ENCODE measurements at regions not wholly inside any gene's neighbourhood (a gene's known extent, or its start where the extent isn't known, plus 50 kb on each side); places are given as distances from the start of the nearest gene placed in this dataset.

DNA sequence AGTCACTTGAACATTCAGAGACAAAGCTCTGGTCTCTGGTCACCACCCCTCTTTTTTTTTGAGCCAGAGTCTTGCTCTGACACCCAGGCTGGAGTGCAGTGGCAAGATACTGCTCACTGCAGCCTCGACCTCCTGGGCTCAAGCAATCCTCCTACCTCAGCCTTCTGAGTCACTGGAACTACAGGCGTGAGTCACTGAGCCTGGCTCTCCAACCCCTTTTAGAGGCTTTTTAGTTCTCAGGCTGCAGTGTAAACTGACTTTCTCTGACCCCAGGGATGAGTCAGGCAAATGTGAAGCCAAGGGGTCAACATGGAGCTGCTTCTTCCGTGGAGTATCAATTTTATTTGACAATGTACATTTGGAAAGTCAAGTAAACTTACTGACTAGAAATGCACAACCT, 229.2 kb downstream of the PTTG2 start:
- no peak for DNase-seq

DNA sequence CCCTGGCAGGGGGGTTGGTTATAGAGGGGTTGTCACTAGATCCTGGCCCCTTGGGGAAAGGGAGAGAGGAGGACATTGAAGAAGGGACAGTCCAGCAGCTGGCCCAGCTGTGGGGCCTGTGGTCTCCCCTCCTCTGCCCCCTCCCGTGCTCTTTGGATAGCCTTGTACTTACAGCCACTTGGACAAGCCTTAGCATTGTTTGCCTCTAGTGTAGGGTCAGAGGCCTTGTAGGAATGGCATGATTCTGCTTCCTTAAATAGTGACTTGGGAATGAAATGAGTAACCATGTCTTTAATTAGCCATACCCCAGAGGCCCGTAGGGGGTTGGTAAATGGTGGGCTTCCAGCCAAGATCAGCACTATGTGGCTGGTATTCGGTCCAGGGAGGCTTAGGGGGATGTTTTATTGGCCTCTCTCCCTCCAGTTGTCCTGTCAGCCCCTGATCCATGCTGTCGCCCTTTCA, 230.6 kb downstream of the PTTG2 start:
- no peak for DNase-seq

DNA sequence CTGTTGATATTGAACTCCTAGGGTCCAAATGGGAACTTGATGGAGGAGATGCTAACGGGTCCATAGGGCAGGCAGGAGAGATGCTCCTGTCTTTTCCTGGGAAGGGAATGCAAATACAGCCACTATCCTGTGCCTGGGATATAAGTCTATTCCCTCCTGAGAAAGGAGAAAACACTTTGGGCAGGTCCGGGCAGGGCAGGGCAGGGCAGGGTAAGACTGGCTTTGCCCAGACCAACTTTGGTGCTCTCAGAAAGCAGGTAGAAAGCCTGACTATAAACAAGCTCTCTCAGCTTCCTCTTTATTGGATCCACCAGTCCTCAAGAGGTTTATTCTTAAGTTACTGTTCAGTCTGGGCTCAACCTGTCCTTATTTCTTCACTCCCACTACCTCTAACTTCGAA, 232.3 kb downstream of the PTTG2 start:
- no peak for DNase-seq

DNA sequence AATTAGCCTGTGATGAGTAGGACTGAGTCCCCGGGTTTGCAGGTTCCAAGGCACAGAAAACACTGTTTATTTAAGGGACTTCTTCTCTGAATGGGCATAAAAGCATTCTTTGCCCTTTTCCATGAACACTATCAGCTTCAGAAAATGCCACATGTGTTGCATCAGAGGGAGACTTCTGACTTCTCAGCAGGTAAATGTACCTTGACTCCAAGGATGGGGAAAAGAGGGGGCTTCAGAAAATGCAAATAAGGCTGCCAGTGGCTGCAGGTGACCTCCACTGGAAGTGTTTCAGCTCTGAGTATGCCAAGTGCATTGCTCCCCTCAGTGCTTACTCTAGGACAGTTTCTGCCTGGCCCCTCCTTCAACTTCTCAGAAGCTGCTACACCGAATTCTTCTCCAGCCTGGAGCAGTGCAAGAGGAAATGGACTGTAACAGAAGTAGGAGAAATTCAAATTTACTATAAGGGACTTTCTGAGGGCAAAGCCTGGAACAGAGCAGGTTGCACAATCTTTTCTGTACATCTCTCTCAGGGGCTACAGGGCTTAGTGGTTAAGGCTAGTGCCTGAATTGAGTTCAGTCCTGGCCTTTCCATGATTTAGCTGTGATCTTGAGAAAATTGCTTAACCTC, 233.2 kb downstream of the PTTG2 start:
- DNase-seq = no peak

GRCh38 chr4:38194047-38194602, 233.9 kb downstream of the PTTG2 start:
- no peak for DNase-seq

DNA sequence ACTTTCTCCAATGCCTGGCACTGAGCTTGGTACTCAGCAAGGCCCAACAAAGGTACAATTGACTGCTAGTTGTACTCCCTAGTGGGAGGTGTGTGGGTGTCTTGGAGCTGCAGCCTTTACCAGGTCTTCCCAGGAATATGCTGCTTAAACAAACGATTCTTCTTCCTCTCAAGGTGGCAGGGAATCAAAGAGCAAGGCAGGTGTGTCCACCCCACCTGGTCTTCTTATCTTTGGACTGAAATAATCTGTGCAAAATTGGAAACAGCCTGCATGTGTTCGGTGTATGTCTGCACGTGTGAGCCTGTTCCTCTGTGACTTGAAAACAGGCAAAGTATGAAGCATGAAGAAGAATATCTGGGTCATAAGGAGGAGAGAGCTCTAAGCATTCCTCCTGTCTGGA, 235.3 kb downstream of the PTTG2 start:
- no peak for DNase-seq

- DNase-seq = no peak
These were observed 235.7 kb downstream of the PTTG2 start for GRCh38 chr4:38195911-38196310.

- no peak for DNase-seq
These were observed 242.0 kb downstream of the PTTG2 start for GRCh38 chr4:38202242-38202641.

DNA sequence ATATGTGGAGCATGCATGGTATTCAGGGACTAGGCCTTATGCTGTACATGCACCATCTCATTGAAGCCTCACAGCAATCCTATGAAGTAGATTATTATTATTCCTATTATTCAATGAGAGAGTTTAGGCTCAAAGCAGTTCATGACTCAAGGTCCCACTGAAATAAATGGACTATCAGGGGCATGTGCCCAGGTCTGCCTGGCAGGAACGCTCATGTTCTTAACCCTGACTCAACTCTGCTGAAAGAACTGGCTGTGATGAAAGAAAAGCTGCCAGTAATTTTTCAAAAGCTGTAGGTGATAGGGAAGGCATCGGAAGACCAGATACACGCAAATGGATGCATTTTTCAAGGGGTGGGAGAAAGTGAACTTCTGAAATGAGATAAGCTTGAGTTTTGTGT, 243.4 kb downstream of the PTTG2 start:
- DNase-seq = no peak

DNA sequence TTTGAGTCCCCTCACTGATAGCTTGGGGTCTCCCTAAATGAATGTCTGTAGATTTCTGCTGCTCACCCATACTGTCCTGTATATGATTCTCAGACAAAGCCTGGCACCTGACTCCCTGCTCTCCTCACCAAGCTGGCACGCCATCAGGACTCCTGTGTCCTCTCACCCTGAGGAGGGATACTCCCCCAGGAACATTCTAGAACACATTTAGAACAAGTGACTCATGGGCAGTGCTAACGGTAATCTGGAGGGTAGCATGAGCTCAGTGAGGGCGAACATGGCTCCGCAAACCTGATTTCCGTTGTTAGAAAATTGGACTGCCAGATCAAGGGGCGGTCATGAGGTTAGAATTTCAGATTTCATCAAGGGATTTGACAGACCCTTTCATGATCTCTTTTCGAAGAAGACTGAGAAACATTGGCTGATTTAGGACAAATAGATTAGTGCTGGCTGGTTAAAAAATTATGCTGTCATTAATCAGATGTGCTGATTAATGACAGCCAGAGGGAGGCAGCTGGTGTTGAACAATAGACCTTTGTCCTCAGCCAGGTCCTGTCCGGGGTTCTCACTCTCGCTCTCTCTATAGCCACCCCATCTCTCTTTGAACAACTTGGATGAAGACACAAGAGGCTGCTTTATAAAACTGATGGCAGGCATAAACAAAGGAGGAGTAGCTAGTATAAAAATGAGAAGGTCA, 244.3 kb downstream of the PTTG2 start:
- DNase-seq = no peak

DNA sequence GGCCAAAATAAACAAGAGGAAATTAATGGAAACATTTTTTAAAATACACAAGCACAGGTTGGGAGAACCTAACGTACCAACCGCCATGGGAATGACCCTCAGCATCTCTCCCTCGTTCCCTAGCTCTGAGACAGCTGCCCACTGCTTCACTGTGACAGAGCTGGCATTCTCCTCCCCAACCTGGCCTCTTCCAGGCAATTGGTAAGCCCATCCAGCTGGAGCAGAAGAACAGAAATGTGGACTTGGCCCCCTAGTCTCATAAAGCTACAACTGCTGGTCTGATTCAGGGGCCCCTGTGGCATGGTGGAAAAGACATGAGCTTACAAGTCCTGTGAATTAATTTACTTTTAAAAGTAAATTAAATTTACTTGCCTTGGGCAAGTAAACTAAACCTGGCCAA, 245.1 kb downstream of the PTTG2 start:
- no peak for DNase-seq

GRCh38 chr4:38207110-38207457, 246.9 kb downstream of the PTTG2 start:
- DNase-seq = no peak

DNA sequence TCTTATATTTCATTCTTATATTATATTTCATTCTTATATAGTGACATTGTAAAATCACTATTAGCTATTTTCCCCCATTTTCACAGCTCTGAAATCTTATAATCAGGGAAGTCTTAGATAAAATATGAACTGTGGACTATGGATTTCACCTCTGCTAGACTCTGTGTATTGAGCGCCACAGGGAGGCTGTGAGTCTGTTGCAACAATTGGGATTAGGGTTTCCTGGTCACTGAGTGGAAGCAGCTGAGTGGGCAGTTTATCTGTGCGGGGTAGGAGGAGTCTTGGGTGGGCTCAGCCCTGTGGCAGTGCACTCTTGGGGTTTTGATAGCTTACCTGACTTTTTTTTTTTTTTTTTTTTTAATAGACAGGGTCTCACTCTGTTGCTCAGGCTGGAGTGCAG, 249.5 kb downstream of the PTTG2 start:
- DNase-seq = no peak

- no peak for DNase-seq
These were observed 250.4 kb downstream of the PTTG2 start for GRCh38 chr4:38210396-38211114.

- DNase-seq = no peak
These were observed 251.7 kb downstream of the PTTG2 start for GRCh38 chr4:38211885-38212284.

- DNase-seq = no peak
These were observed 253.0 kb downstream of the PTTG2 start for GRCh38 chr4:38213083-38213805.

GRCh38 chr4:38222892-38223291, 262.7 kb downstream of the PTTG2 start:
- DNase-seq = no peak

DNA sequence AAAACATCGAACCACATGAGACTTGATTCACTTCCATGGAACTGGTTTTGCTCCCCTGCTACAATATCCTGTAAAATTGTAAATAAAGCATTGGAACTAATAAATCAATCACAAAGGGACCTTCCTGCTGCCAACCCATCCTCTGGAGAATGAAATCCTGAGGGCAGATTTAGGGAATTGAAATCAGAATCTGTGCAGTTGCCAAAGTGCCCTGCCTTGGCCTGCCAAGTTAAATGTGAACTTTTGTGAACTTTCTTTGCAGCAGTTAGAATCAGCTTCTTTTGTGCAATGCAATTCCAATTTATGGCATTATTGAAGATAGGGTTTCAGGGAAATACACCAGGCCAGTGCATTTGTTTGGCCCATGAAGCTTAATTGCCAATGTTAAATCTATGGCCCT, 263.1 kb downstream of the PTTG2 start:
- no peak for DNase-seq

- DNase-seq = no peak
These were observed 263.6 kb downstream of the PTTG2 start for GRCh38 chr4:38223782-38224236.

DNA sequence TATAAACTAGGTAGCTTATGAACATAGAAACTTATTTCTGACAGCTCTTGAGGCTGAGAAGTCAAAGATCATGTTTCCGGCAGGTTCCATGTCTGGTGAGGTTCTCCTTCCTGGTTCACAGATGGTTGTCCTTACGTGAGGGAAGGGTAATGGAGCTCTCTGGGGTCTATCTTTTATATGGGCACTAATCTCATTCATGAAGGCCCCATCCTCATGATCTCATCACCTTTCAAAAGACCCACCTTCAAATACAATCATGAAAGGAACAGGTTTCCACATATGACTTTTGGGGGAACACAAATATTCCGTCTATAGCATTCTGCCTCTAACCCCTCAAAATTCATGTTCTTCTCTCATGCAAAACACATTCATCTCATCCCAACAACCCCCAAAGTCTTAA, 264.7 kb downstream of the PTTG2 start:
- no peak for DNase-seq

DNA sequence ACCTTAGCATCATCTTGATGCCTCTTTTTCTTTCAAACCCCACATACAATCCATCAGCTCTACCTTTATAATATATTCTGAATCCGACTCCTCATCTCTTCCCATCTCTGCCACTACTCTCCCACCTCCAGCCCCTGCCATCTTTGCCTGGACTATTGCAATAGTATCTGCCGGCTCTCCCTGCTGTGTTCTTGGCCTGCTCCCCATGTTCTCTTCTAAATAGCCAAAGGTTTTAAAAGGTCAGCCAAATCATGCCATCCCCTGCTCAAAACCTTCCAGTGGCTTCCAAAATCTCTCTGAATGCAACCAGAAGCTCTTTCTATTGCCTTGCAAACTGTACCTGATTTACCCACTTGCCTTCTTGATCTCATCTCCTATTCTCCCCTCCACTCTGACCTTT, 266.0 kb downstream of the PTTG2 start:
- no peak for DNase-seq

DNA sequence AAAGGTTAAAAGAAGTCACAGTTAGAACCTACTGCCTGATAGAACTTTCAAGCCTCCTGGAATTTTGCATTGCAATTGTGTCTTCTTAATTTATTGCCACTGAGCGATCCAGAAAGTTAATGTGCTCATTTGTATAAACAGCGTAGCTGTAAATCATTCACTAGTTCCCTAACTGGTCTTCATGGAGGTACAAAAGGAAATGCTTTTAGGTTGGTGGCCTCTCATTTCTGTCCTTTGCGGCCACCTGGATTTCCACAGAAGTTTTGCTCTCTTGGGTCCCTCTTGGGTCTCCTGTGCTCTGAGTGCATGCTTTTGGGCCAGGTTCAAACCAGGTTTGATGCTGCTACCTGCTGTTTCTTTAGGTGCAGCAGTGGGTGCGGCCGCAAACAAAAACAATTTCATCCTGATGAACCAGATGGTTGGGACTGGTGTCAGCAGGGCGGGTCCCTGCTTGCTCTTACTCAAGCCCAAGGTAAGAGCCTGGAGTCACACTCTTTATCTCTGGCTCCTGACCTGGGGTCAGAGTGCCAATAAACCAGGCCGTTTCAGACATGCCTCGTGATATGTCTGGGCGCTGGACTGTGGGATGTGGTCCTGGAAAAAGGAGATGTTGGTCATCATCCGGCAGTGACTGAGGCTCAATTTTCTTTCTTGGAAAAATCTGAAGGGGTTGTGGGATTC, 270.1 kb downstream of the PTTG2 start:
- DNase-seq = no peak

All from CD4-positive, alpha-beta T cell treated with Interleukin-15 for 1 hour (primary cell).